ENCODE measurements at regions not wholly inside any gene's neighbourhood (a gene's known extent, or its start where the extent isn't known, plus 50 kb on each side); places are given as distances from the start of the nearest gene placed in this dataset.

GRCh38 chr9:13575558-13575957, 296.1 kb upstream of the MPDZ start:
- no peak overlapping the region for H3K27ac ChIP-seq
- no peak for TF ChIP-seq CTCF (IDR thresholded peaks at IDR 0.05)
- no peak for TF ChIP-seq POLR2A (IDR thresholded peaks at IDR 0.05)

GRCh38 chr9:13570068-13570974, 290.8 kb upstream of the MPDZ start:
- Histone ChIP-seq H3K27ac (peak overlapping the region in 1 of 4 donors; percentile 13), H3K36me3 (no peaks in the 10 kb centered on the region), H3K27me3 (no peaks in the 10 kb centered on the region), H3K4me1 (no peaks in the 10 kb centered on the region), H3K4me3 (no peak overlapping the region), H3K9me3 (no peaks in the 10 kb centered on the region)
- DNase-seq = no peak
- TF ChIP-seq POLR2A (IDR thresholded peaks at IDR 0.05) = no peak
- TF ChIP-seq CTCF (IDR thresholded peaks at IDR 0.05) = no peak

More at GRCh38 chr9:13575558-13575957, 296.1 kb upstream of the MPDZ start:
- Histone ChIP-seq H3K4me3 (no peak overlapping the region), H3K9me3 (no peaks in the 10 kb centered on the region), H3K36me3 (no peaks in the 10 kb centered on the region), H3K4me1 (no peaks in the 10 kb centered on the region), H3K27me3 (no peaks in the 10 kb centered on the region)
- DNase-seq = no peak

GRCh38 chr9:13569602-13570067, 290.1 kb upstream of the MPDZ start:
- no peak overlapping the region for H3K4me3 ChIP-seq
- no peaks in the 10 kb centered on the region for H3K4me1 ChIP-seq
- H3K9me3 ChIP-seq = no peaks in the 10 kb centered on the region
- no peaks in the 10 kb centered on the region for H3K27me3 ChIP-seq
- no peak for DNase-seq
- H3K36me3 ChIP-seq = no peaks in the 10 kb centered on the region
- peak overlapping the region in 1 of 4 donors; percentile 13 for H3K27ac ChIP-seq
- TF ChIP-seq CTCF (IDR thresholded peaks at IDR 0.05) = no peak
- TF ChIP-seq POLR2A (IDR thresholded peaks at IDR 0.05) = no peak

GRCh38 chr9:13568841-13569601, 289.5 kb upstream of the MPDZ start:
- TF ChIP-seq CTCF (IDR thresholded peaks at IDR 0.05) (no peak), POLR2A (IDR thresholded peaks at IDR 0.05) (no peak)
- no peak for DNase-seq
- peak overlapping the region in 3 of 4 donors; percentile 7 to 25 (median 17) for H3K4me3 ChIP-seq
- no peaks in the 10 kb centered on the region for H3K4me1 ChIP-seq
- no peaks in the 10 kb centered on the region for H3K36me3 ChIP-seq
- H3K27me3 ChIP-seq = no peaks in the 10 kb centered on the region
- H3K9me3 ChIP-seq = no peaks in the 10 kb centered on the region
- H3K27ac ChIP-seq = peak overlapping the region in 3 of 4 donors; percentile 13 to 63 (median 47)

GRCh38 chr9:13568405-13568804, 288.9 kb upstream of the MPDZ start:
- no peak for TF ChIP-seq POLR2A (IDR thresholded peaks at IDR 0.05)
- TF ChIP-seq CTCF (IDR thresholded peaks at IDR 0.05) = no peak
- H3K4me1 ChIP-seq = no peaks in the 10 kb centered on the region
- no peaks in the 10 kb centered on the region for H3K27me3 ChIP-seq
- no peak for DNase-seq
- H3K27ac ChIP-seq = peak overlapping the region in 3 of 4 donors; percentile 13 to 63 (median 47)
- no peaks in the 10 kb centered on the region for H3K36me3 ChIP-seq
- H3K4me3 ChIP-seq = peak overlapping the region in 3 of 4 donors; percentile 7 to 25 (median 17)
- H3K9me3 ChIP-seq = no peaks in the 10 kb centered on the region

Measured in Peyer's patch (tissue), 4 donors.